ENCODE measurements at regions not wholly inside any gene's neighbourhood (a gene's known extent, or its start where the extent isn't known, plus 50 kb on each side); places are given as distances from the start of the nearest gene placed in this dataset.
"Not testable (repeated sequence)": the region's sequence is repeated elsewhere in the genome, so short reads cannot be mapped to it uniquely, and the experiment has no call there.

DNA sequence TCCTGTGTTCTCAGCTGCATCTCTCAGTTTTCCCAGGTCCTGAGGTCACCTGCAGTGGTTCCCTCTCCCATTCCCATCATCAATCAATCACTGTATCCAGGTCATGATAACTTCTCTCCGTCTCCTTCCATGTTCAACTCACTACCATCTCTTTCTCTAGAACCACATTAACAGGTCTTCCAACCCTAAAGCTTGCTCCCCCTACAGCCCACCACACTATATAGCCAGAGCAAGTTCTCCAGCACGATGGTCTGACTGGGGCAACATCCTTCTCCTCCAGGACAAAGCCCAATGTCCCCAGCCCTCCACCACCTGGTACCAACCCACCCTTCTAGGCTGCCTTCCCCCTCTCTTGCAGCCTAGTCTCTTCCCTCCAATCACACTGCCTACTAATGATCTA is 241.6 kb downstream of the CDK5RAP2 start:
- intact Hi-C loops (cut with micrococcal nuclease): no loop called here

GRCh38 chr9:120337131-120337530 is 242.8 kb downstream of the CDK5RAP2 start:
- intact Hi-C loops (cut with micrococcal nuclease): no loop called here

- intact Hi-C loops (cut with micrococcal nuclease): no loop called here
Observed at GRCh38 chr9:120336753-120337090, 243.2 kb downstream of the CDK5RAP2 start.

GRCh38 chr9:120336021-120336752 is 243.8 kb downstream of the CDK5RAP2 start:
- intact Hi-C loops (cut with micrococcal nuclease): no loop called here

DNA sequence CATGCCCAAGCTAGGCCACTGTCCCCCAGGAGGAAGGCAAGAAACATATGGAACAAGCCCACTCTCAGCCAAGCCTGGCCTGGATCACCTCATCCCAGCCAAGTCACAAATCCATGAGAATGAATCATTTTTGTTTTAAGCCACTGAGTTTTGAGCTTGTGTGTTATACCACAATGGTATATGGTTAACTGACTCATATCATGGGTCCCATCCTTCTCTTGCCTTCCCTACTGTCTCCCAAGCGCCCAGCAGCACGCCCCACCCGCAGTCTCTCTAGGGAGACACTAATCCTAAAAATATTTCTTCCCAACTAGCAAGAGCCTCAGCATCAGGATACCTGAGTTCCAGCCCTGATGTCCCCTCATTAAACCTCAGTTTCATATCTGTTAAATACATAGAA is 248.1 kb downstream of the CDK5RAP2 start:
- intact Hi-C loops (cut with micrococcal nuclease): no loop called here

DNA sequence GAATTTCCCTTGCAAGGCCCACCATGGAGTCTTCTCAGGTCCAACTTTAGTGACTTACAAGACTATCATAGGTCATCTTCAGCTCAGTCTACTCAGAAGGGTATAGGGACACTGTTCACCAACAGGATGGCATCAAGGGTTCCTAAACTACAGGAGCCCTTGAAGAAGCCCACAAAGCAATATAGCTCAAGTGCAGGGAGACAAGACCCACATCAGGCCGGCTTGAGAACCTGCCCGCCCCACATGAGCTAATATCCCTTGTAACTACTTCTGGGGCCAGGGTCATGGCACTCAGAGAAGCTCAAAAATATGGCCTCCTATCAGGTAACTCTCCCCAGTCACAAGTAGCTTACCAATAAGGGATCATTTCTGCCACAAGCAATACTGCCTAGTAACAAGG is 249.9 kb downstream of the CDK5RAP2 start:
- intact Hi-C loops (cut with micrococcal nuclease): no loop called here

DNA sequence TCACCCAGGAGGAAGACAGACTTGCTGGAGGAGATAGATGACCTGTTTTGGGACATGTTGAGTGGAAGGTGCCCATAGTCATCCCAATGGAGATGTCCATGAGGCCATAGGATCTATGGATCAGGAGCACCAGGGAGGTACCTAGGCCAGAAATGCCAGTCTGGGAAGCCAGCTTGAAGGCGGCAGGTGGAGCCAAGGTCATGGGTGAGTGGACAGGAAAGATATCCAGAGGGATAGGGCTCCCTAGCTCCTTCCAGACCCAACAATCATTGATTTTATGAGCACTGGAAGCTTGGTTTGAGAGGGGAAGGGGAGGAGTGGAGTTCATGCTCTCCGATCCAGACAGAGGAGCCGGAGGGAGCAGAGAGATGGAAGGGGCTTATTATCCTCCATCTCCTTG is 252.6 kb downstream of the CDK5RAP2 start:
- intact Hi-C loops (cut with micrococcal nuclease): no loop called here

DNA sequence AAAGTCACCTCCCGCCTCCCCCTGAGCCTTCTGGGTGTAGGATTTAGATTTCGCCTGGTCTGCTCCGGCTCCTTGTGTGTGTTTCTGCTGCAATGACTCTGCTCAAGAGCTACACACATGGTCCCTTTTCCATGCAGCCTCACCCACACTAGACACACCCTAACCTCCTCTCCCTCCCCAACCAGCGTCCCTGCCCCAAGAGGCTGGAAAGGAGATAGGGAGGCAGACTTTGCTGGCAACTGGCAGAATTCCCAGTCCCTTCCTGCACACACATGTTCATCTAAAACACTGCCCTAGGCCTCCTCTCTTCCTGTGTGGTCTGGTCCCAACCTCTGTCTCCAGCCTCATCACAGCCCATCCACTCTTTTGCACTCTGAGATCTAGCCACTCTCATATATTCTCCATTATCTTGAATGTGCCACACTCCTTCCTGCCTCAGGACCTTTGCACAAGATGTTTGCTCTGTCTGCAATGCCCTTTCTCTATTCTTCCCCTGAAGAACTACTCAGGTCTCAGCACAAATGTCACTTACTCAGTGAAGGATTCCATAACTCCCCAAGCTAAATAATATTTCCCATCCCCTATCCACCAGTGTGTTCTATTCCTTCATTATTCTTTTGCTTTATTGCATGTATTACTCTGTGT is 253.8 kb downstream of the CDK5RAP2 start:
- intact Hi-C loops (cut with micrococcal nuclease): no loop called here

- intact Hi-C loops (cut with micrococcal nuclease): no loop called here
Observed at GRCh38 chr9:120324996-120325642, 254.8 kb downstream of the CDK5RAP2 start.

DNA sequence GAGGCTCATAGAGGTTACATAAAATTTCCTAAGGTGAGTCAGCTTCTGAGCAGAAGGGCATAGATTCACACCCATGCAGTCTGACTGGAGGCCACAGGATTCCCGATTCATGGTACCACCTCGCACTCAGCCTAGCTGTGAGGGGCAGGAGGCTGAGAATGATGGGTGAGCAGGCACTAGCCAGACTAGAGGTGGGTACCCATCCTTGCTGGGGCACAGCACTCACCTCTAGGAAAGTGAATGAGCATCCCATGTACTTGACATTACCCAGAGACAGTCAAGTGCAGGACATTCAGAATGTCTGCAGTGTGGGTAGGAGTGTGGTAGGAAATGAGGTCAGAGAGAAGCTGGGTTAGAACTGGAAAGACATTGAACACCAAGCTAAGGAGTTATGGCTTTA is 255.5 kb downstream of the CDK5RAP2 start:
- intact Hi-C loops (cut with micrococcal nuclease): no loop called here

- intact Hi-C loops (cut with micrococcal nuclease): no loop called here
Observed at GRCh38 chr9:120323125-120323524, 256.8 kb downstream of the CDK5RAP2 start.

GRCh38 chr9:120319452-120319851 is 260.5 kb downstream of the CDK5RAP2 start:
- intact Hi-C loops (cut with micrococcal nuclease): no loop called here

- intact Hi-C loops (cut with micrococcal nuclease): no loop called here
Observed at GRCh38 chr9:120315154-120315553, 264.8 kb downstream of the CDK5RAP2 start.

DNA sequence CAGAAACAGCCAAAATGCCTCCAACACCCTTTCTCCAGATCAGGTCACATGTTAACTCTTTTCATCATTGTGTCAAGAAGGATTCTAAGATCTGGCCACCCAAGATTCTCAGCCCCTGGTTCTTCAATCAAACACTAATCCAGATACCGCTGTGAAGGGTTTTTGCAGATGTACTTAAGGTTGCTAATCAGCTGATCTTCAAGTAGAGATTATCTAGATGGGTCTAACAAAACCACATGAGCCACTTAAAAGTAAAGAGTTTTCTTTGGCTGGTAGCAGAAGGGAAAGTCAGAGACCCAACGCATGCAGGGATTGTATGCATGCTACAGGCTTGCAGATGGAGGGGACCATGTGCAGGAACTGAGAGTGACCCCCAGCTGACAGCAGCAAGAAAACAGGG is 267.9 kb downstream of the CDK5RAP2 start:
- intact Hi-C loops (cut with micrococcal nuclease): no loop called here

- intact Hi-C loops (cut with micrococcal nuclease): no loop called here
Observed at GRCh38 chr9:120310035-120310434, 269.9 kb downstream of the CDK5RAP2 start.

- intact Hi-C loops (cut with micrococcal nuclease): no loop called here
Observed at GRCh38 chr9:120308495-120308894, 271.5 kb downstream of the CDK5RAP2 start.

DNA sequence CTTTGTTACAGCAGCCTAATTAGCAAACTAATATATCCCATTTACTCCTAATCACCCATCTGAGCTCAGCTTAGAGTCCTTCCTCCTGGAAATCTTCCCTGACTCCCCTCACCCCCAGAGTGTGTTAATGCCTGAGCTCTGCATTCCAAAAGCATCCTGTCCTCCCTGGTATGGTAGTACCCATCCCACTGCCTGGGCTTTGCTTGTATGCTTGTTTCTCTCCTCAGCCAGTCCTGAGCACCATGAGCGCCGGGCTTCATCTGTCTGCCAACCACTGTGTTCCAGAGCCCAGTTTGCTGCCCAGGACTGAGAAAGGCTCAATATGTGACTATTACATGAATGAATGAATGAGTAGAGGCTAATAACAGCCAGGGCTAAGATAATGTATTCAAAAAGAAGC is 272.4 kb downstream of the CDK5RAP2 start:
- intact Hi-C loops (cut with micrococcal nuclease): no loop called here

GRCh38 chr9:120306561-120306960 is 273.4 kb downstream of the CDK5RAP2 start:
- intact Hi-C loops (cut with micrococcal nuclease): no loop called here

- intact Hi-C loops (cut with micrococcal nuclease): no loop called here
Observed at GRCh38 chr9:120306088-120306487, 273.9 kb downstream of the CDK5RAP2 start.

DNA sequence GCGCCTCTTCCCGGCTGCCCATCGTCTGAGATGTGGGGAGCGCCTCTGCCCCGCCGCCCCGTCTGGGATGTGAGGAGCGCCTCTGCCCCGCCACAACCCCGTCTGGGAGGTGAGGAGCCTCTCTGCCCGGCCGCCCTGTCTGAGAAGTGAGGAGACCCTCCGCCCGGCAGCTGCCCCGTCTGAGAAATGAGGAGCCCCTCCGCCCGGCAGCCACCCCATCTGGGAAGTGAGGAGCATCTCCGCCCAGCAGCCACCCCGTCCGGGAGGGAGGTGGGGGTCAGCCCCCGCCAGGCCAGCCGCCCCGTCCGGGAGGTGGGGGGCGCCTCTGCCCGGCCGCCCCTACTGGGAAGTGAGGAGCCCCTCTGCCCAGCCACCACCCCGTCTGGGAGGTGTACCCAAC is 275.1 kb downstream of the CDK5RAP2 start:
- intact Hi-C loops (cut with micrococcal nuclease): not testable (repeated sequence)

GRCh38 chr9:120303519-120303918 is 276.4 kb downstream of the CDK5RAP2 start:
- intact Hi-C loops (cut with micrococcal nuclease): no loop called here

DNA sequence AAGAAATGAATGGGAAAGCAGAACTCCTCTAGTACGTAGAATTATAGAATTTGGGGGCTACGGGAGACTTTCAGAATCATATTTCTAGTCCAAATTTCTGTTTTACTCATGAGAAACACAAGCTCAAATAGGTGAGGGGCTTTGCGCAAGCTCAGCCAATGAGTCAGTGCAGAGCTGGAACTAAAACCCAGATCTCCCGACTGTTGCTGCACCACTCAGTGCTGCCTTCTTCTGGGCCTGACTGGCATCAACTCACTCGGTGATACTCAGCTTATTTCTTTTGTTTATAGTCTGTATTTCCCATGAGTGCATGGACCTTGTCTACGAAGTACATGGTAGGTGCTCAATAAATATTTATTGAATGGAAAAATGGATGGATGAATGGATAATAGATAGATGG is 280.2 kb downstream of the CDK5RAP2 start:
- intact Hi-C loops (cut with micrococcal nuclease): no loop called here

DNA sequence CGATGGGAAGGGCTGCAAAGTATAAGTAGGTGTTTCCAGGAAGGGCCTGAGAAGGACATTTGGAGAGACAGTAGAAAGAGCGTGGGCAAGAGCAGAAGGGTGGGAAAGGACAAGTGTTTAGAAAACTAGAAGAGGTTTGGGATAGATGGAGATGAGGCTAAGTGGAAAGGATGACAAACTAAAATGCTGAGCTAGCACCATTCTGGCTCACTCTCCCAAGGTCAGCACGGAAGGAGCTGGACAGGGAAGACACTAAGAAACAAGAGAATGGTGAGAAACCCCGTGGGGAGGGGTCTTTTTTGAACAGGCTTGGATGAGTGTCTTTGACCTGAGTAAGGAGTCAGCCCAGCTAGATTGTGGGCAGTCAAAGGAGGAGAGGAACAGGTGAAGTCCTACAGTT is 286.0 kb downstream of the CDK5RAP2 start:
- intact Hi-C loops (cut with micrococcal nuclease): no loop called here
